Colonic mucosa (tissue), 4 donors: ENCODE measurements at regions not wholly inside any gene's neighbourhood (a gene's known extent, or its start where the extent isn't known, plus 50 kb on each side); places are given as distances from the start of the nearest gene placed in this dataset.

Source experiments
- DNase-seq: peaks from one replicate; pipeline ENCODE4 v3.0.0-alpha.2; 2020
- H3K27ac ChIP-seq: fragments of 200-600 bp; one replicate; pipeline ENCODE4 v1.8.0; 2021
- H3K27me3 ChIP-seq: fragments of 200-600 bp; one replicate; pipeline ENCODE4 v1.8.0; 2021
- H3K36me3 ChIP-seq: fragments of 200-600 bp; one replicate; pipeline ENCODE4 v1.8.0; 2021
- H3K4me1 ChIP-seq: fragments of 200-600 bp; one replicate; pipeline ENCODE4 v1.8.0; 2021; ENCODE audit warnings: mild to moderate bottlenecking
- H3K4me3 ChIP-seq: fragments of 200-600 bp; one replicate; pipeline ENCODE4 v1.8.0; 2021
- H3K9ac ChIP-seq, 2 donors: one replicate each; pipeline ENCODE4 v1.7.0; 2013; ENCODE audit warnings: control low read depth in 2 of 2, low read depth in 2 of 2, low read length in 2 of 2
- H3K9me3 ChIP-seq: fragments of 200-600 bp; one replicate; pipeline ENCODE4 v1.8.0; 2021
- intact Hi-C: fragments of 100-400 bp; cut with DNase I; formaldehyde crosslinking; loops from one replicate; pipeline ENCODE4 v1.14.1; 2022
- TF ChIP-seq, protein P1 (sequence below): fragments of 200-600 bp; IDR thresholded peaks from one replicate; pipeline ENCODE4 v1.8.0; 2022; ENCODE audit warnings: antibody characterized with exemption, mild to moderate bottlenecking
- donor health status: healthy.
- donor health status: DM: no; HTN: no; CAD: no.
- donor health status: DM: no; HTN: no; CAD: no.

DNA sequence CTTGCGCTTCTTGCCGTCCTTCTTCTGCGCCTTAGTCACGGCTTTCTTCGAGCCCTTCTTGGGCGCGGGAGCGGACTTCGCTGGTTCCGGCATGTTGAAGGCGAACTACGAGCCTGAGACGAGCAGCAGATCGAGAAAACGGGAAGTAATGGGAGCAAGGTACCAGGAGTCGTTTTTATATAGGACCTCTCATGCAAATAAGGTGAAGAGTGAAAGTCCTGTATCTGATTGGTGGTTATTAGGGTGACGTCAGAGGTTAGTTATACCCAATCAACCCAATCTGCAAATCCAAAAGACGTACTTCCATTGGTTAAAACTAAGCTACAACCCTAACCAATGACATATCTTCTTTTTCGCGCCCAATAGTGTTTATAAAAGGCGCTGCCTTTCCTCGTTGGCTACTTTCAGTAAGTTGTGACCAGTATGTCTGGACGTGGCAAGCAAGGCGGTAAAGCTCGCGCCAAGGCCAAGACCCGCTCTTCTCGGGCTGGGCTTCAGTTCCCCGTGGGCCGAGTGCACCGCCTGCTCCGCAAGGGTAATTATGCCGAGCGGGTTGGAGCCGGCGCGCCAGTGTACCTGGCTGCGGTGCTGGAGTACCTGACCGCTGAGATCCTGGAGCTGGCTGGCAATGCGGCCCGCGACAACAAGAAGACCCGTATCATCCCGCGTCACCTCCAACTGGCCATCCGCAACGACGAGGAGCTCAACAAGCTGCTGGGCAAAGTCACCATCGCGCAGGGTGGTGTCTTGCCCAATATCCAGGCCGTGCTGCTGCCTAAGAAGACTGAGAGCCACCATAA lies 100.6 kb upstream of the PRSS16 start:
- intact Hi-C loops, result no loop called here
- Histone ChIP-seq H3K9ac (peak overlapping the region; percentile 88 to 96), H3K4me1 (no peaks in the 10 kb centered on the region), H3K27ac (peak overlapping the region; percentile 97), H3K4me3 (peak overlapping the region; percentile 50), H3K9me3 (no peaks in the 10 kb centered on the region), H3K27me3 (no peaks in the 10 kb centered on the region), H3K36me3 (no peaks in the 10 kb centered on the region)
- TF ChIP-seq, protein P1, sequence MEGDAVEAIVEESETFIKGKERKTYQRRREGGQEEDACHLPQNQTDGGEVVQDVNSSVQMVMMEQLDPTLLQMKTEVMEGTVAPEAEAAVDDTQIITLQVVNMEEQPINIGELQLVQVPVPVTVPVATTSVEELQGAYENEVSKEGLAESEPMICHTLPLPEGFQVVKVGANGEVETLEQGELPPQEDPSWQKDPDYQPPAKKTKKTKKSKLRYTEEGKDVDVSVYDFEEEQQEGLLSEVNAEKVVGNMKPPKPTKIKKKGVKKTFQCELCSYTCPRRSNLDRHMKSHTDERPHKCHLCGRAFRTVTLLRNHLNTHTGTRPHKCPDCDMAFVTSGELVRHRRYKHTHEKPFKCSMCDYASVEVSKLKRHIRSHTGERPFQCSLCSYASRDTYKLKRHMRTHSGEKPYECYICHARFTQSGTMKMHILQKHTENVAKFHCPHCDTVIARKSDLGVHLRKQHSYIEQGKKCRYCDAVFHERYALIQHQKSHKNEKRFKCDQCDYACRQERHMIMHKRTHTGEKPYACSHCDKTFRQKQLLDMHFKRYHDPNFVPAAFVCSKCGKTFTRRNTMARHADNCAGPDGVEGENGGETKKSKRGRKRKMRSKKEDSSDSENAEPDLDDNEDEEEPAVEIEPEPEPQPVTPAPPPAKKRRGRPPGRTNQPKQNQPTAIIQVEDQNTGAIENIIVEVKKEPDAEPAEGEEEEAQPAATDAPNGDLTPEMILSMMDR, result no peak
- peak; percentile 91 for DNase-seq

DNA sequence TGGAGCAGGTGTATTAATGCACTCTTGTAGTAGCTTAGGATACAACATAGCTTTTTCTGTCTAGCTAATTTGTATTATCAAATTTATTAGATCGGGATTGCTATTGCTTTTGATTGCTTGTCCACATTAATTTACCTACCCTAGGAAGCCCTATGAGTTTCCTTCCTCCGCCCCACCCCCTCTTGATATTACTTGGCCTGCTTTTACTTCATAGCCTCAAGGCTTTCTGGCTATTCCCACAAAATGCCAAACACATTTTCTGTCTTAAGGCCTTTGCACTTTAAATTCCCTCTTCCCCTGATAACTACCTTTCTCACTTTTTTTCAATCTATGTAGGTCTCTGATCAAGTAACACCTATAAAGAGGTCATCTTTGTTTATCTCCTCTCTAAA lies 99.1 kb upstream of the PRSS16 start:
- Histone ChIP-seq H3K4me1 (no peaks in the 10 kb centered on the region), H3K27ac (no peak overlapping the region), H3K9me3 (no peaks in the 10 kb centered on the region), H3K36me3 (no peaks in the 10 kb centered on the region), H3K4me3 (no peak overlapping the region), H3K9ac (no peak overlapping the region), H3K27me3 (no peaks in the 10 kb centered on the region)
- intact Hi-C loops, result no loop called here
- TF ChIP-seq, protein P1, result no peak
- DNase-seq, result no peak

DNA sequence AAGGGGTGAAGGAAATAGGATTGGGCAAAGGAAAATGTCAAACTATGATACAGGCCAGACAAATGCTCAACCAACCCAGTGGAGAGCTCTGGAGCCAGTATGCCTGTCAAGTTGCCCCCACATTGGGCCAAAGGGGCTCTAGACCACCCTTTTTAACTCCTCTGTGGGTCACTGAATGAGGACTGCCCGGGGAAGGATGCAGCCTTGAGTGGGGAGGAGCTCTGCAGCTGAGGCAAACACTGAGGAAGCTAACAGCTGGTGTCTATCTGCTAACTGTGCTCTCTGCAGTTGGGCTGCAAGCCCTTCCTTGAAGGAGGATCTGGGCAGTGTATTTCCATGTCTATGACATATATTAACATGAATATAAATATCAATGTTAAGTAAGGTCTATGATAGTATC lies 98.4 kb upstream of the PRSS16 start:
- no peaks in the 10 kb centered on the region for H3K27me3 ChIP-seq
- H3K9ac ChIP-seq, result no peak overlapping the region
- H3K36me3 ChIP-seq, result no peaks in the 10 kb centered on the region
- intact Hi-C loops, result no loop called here
- H3K9me3 ChIP-seq, result no peaks in the 10 kb centered on the region
- no peak for DNase-seq
- no peak overlapping the region for H3K27ac ChIP-seq
- no peak overlapping the region for H3K4me3 ChIP-seq
- H3K4me1 ChIP-seq, result no peaks in the 10 kb centered on the region
- TF ChIP-seq, protein P1, result no peak

DNA sequence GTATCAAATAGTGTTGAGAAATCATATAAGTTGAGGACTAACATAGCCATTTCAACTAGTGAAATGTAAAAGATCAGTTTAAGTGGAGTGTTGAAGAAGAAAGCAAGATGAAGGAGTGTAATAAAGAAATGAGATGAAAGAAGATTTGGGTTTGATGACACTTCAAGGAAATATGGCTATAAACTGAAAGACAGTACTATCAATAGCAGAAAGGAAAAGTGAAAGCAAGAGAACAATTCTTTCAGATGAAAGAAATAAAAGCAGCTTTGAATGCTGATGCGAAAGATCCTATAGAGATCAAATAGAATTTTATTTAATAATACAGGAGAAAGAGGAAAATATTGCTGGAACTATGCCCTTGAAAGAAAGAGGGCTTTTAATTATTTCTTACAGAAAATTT lies 92.8 kb upstream of the PRSS16 start:
- Histone ChIP-seq H3K9ac (no peak overlapping the region), H3K27me3 (no peaks in the 10 kb centered on the region), H3K4me1 (no peaks in the 10 kb centered on the region), H3K36me3 (no peaks in the 10 kb centered on the region), H3K27ac (no peak overlapping the region), H3K9me3 (no peaks in the 10 kb centered on the region), H3K4me3 (no peak overlapping the region)
- TF ChIP-seq, protein P1, result no peak
- DNase-seq, result no peak
- intact Hi-C loops, result no loop called here

DNA sequence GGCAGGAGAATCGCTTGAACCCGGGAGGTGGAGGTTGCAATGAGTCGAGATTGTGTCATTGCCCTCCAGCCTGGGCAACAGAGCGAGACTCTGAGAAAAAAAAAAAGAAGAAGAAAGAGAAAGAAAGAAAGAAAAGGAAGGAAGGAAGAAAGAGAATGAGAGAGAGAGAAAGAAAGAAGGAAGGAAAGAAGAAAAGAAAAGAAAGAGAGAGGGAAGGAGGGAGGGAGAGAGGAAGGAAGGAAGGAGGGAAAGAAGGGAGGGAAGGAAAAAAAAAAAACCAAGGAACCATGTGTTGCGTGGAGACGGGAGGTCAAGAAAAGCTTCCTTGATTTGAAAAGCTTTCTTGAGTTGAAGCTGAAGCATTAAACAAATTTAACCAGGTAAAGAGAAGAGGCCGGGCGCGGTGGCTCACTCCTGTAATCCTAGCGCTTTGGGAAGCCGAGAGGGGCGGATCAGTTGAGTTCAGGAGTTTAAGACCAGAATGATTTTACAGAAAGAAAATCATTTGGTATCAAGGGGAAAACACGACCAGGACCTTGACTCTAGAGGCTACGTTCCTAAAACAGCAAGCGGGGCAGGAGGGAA lies 90.5 kb upstream of the PRSS16 start:
- DNase-seq, result no peak
- H3K4me3 ChIP-seq, result peak overlapping the region; percentile 37
- no peaks in the 10 kb centered on the region for H3K9me3 ChIP-seq
- intact Hi-C loops, result no loop called here
- TF ChIP-seq, protein P1, result no peak
- H3K27me3 ChIP-seq, result no peaks in the 10 kb centered on the region
- no peaks in the 10 kb centered on the region for H3K4me1 ChIP-seq
- no peaks in the 10 kb centered on the region for H3K36me3 ChIP-seq
- peak overlapping the region; percentile 1 for H3K27ac ChIP-seq
- H3K9ac ChIP-seq, result peak overlapping the region; percentile 62 to 84
